GM23248 (cell line): ENCODE measurements at regions not wholly inside any gene's neighbourhood (a gene's known extent, or its start where the extent isn't known, plus 50 kb on each side); places are given as distances from the start of the nearest gene placed in this dataset.

Experiments
- EZH2 ChIP-seq: fragments of 200-600 bp; sonication (generic); IDR thresholded peaks from 2 replicates; pipeline ENCODE4 v1.6.1; 2018; ENCODE audit warnings: antibody characterized with exemption, mild to moderate bottlenecking; ENCODE audit not compliant: insufficient read depth, poor library complexity, severe bottlenecking
- EZH2phosphoT487 ChIP-seq: fragments of 200-600 bp; sonication (generic); IDR thresholded peaks from 2 replicates; pipeline ENCODE4 v1.6.1; 2018; ENCODE audit warnings: antibody characterized with exemption, moderate library complexity, mild to moderate bottlenecking, low read depth; ENCODE audit not compliant: insufficient read depth

GRCh38 chr20:18986146-18986830 is 172.7 kb downstream of the SCP2D1 start:
- TF ChIP-seq EZH2 = no peak
- TF ChIP-seq EZH2phosphoT487 = no peak
